ENCODE measurements at regions not wholly inside any gene's neighbourhood (a gene's known extent, or its start where the extent isn't known, plus 50 kb on each side); places are given as distances from the start of the nearest gene placed in this dataset.

DNA sequence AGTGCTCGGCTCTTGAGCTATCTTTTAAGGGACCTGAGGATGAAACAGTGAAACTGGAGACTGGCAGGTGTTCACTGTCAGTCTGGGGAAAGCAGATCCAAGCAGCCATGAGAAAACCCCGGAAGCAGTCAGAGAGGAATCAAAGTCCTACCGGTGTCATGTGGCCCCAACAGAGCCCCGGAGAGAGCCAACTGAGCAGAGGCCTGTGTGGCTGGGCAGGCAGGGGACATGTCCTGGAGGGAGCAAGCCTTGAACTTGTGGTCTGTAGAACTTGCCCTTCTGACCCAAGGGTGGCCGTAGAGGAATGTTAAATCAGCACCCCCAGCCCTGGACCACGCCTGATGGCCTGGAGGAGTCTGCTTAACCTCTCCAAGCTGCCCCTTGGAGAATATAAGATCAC is 113.7 kb upstream of the ZNF507 start:
- no peaks in the 10 kb centered on the region for H4K20me1 ChIP-seq (ENCODE audit: insufficient read depth, low read length)
- H3K9ac ChIP-seq (ENCODE audit: low read length): no peak overlapping the region
- no peaks in the 10 kb centered on the region for H3K4me1 Mint-ChIP-seq (ENCODE audit: low read depth, unreplicated experiment)
- peaks cover 33% of the 10 kb centered on the region for H3K27me3 Mint-ChIP-seq (ENCODE audit: low read depth, unreplicated experiment)
- H3K4me2 ChIP-seq (ENCODE audit: low read length): no peak overlapping the region
- H3K9me3 ChIP-seq (ENCODE audit: insufficient read depth, low read depth, low read length): no peaks in the 10 kb centered on the region
- no peak overlapping the region for H3K4me3 ChIP-seq (ENCODE audit: insufficient read depth, low read depth, low read length)
- H3K79me2 ChIP-seq (ENCODE audit: insufficient read depth, low read length): no peaks in the 10 kb centered on the region
- H3K4me1 ChIP-seq (ENCODE audit: insufficient read depth, low read length): no peaks in the 10 kb centered on the region
- H3K4me3 Mint-ChIP-seq (ENCODE audit: unreplicated experiment): no peak overlapping the region
- DNase-seq (ENCODE audit: low read depth): no peak
- FAIRE-seq: no peak
- H3K27me3 ChIP-seq (ENCODE audit: insufficient read depth, low read length): no peaks in the 10 kb centered on the region
- TF ChIP-seq CTCF (IDR thresholded peaks at IDR 0.05; ENCODE audit: insufficient read depth, low read depth, low read length) (no peak), EZH2 (IDR thresholded peaks at IDR 0.05; ENCODE audit: insufficient read depth, low read length) (no peak)
- peaks cover 1% of the 10 kb centered on the region for H3K9me3 Mint-ChIP-seq (ENCODE audit: unreplicated experiment)
- no peak overlapping the region for H3K27ac ChIP-seq (ENCODE audit: low read depth, low read length)
- no peak overlapping the region for H3K27ac Mint-ChIP-seq (ENCODE audit: unreplicated experiment)
- H3K36me3 ChIP-seq (ENCODE audit: insufficient read depth, low read length): no peaks in the 10 kb centered on the region
- no peaks in the 10 kb centered on the region for H3K36me3 Mint-ChIP-seq (ENCODE audit: low read depth, unreplicated experiment)
- H2AFZ ChIP-seq (ENCODE audit: low read depth, low read length): no peak overlapping the region

GRCh38 chr19:32232449-32232848 is 113.0 kb upstream of the ZNF507 start:
- H3K4me3 Mint-ChIP-seq (ENCODE audit: unreplicated experiment): no peak overlapping the region
- Histone ChIP-seq H3K9ac (ENCODE audit: low read length) (no peak overlapping the region), H4K20me1 (ENCODE audit: insufficient read depth, low read length) (no peaks in the 10 kb centered on the region), H2AFZ (ENCODE audit: low read depth, low read length) (no peak overlapping the region), H3K4me1 (ENCODE audit: insufficient read depth, low read length) (no peaks in the 10 kb centered on the region), H3K4me3 (ENCODE audit: insufficient read depth, low read depth, low read length) (no peak overlapping the region), H3K79me2 (ENCODE audit: insufficient read depth, low read length) (no peaks in the 10 kb centered on the region), H3K27me3 (ENCODE audit: insufficient read depth, low read length) (no peaks in the 10 kb centered on the region), H3K36me3 (ENCODE audit: insufficient read depth, low read length) (no peaks in the 10 kb centered on the region), H3K27ac (ENCODE audit: low read depth, low read length) (no peak overlapping the region), H3K9me3 (ENCODE audit: insufficient read depth, low read depth, low read length) (no peaks in the 10 kb centered on the region), H3K4me2 (ENCODE audit: low read length) (no peak overlapping the region)
- no peaks in the 10 kb centered on the region for H3K4me1 Mint-ChIP-seq (ENCODE audit: low read depth, unreplicated experiment)
- TF ChIP-seq EZH2 (IDR thresholded peaks at IDR 0.05; ENCODE audit: insufficient read depth, low read length) (no peak), CTCF (IDR thresholded peaks at IDR 0.05; ENCODE audit: insufficient read depth, low read depth, low read length) (no peak)
- H3K27me3 Mint-ChIP-seq (ENCODE audit: low read depth, unreplicated experiment): peaks cover 33% of the 10 kb centered on the region
- DNase-seq (ENCODE audit: low read depth): no peak
- no peaks in the 10 kb centered on the region for H3K36me3 Mint-ChIP-seq (ENCODE audit: low read depth, unreplicated experiment)
- no peak overlapping the region for H3K27ac Mint-ChIP-seq (ENCODE audit: unreplicated experiment)
- no peak for FAIRE-seq
- H3K9me3 Mint-ChIP-seq (ENCODE audit: unreplicated experiment): peaks cover 1% of the 10 kb centered on the region

DNA sequence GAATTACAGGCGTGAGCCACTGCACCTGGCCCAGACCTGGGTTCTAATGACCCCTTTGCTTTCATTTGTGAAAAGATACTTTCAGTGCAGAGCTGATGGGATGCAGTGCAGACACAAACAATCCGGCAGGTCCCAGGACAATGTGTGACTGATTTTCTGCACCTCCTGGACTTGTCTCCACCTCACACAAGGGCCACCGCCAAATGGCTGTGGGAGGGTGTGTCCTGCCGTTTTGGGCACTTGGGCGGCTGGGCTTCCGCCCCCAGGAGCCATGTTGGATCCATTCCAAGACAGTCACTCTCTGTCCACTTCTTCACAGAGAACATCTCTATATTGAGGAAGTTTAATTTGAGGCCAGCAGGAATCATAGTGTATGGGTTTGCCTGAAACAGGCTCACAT is 112.3 kb upstream of the ZNF507 start:
- Histone ChIP-seq H2AFZ (ENCODE audit: low read depth, low read length) (no peak overlapping the region), H3K36me3 (ENCODE audit: insufficient read depth, low read length) (no peaks in the 10 kb centered on the region), H3K4me3 (ENCODE audit: insufficient read depth, low read depth, low read length) (no peak overlapping the region), H3K9me3 (ENCODE audit: insufficient read depth, low read depth, low read length) (no peaks in the 10 kb centered on the region), H3K27me3 (ENCODE audit: insufficient read depth, low read length) (no peaks in the 10 kb centered on the region), H3K27ac (ENCODE audit: low read depth, low read length) (no peak overlapping the region), H3K79me2 (ENCODE audit: insufficient read depth, low read length) (no peaks in the 10 kb centered on the region), H3K4me2 (ENCODE audit: low read length) (no peak overlapping the region), H3K4me1 (ENCODE audit: insufficient read depth, low read length) (no peaks in the 10 kb centered on the region), H4K20me1 (ENCODE audit: insufficient read depth, low read length) (no peaks in the 10 kb centered on the region), H3K9ac (ENCODE audit: low read length) (no peak overlapping the region)
- TF ChIP-seq CTCF (IDR thresholded peaks at IDR 0.05; ENCODE audit: insufficient read depth, low read depth, low read length) (no peak), EZH2 (IDR thresholded peaks at IDR 0.05; ENCODE audit: insufficient read depth, low read length) (no peak)
- H3K27ac Mint-ChIP-seq (ENCODE audit: unreplicated experiment): no peak overlapping the region
- DNase-seq (ENCODE audit: low read depth): no peak
- peaks cover 33% of the 10 kb centered on the region for H3K27me3 Mint-ChIP-seq (ENCODE audit: low read depth, unreplicated experiment)
- H3K36me3 Mint-ChIP-seq (ENCODE audit: low read depth, unreplicated experiment): no peaks in the 10 kb centered on the region
- no peak overlapping the region for H3K4me3 Mint-ChIP-seq (ENCODE audit: unreplicated experiment)
- H3K9me3 Mint-ChIP-seq (ENCODE audit: unreplicated experiment): no peaks in the 10 kb centered on the region
- no peaks in the 10 kb centered on the region for H3K4me1 Mint-ChIP-seq (ENCODE audit: low read depth, unreplicated experiment)
- no peak for FAIRE-seq

All from astrocyte (in vitro differentiated cells and primary cell).